ENCODE measurements at regions not wholly inside any gene's neighbourhood (a gene's known extent, or its start where the extent isn't known, plus 50 kb on each side); places are given as distances from the start of the nearest gene placed in this dataset.

DNA sequence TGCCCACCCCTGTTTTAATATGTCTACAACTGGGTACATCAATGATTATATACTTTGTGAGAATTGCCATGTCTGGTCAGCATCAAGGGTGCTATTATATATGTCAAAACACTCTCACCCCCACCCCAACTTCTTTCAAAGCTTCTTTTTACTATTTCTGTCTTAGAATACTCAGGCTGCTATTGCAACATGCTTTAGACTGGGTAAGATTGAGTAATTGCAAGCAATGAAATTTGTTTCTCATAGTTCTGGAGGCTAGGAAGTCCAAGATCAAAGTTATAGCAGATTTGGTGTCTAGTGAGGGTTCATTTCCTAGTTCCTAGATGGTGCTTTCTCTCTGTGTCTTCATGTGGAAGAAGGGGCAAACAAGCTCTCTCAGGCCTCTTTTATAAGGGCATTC is 100.5 kb upstream of the KCNK1 start:
- Histone ChIP-seq H3K4ac (ENCODE audit: low read length) (no peak overlapping the region), H2BK120ac (ENCODE audit: low read depth, low read length) (no peak overlapping the region), H3K4me3 (ENCODE audit: low read length in 2 of 2) (no peak overlapping the region)

DNA sequence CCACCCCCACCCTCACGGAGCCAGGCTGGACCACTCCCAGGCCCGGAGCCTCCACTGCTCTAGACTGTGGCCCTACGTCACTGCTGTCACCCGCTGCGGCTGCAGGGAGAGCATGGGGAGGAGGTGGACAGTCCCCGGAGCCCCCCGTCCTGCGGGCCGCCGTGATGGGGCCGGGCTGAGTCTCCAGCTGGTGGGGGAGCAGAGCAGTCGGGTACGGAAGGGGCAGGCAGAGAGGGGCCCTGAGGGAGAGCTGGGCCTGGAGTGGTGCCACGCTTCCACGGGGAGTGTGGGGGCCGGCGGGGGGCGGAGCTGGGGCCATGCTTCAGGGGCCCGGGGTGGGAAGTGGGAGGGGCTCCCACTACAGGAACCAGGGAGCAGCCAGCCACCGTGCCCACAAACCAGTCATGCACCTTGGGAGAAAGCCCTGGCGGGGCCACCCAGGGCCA is 98.9 kb upstream of the KCNK1 start:
- peak overlapping the region; percentile 48 for H2BK5ac ChIP-seq (ENCODE audit: low read length)
- H3K27ac ChIP-seq (replicated peaks; ENCODE audit: low read length) = no peak overlapping the region
- H2AK5ac ChIP-seq (ENCODE audit: low read depth, low read length) = peak overlapping the region; percentile 71
- no peak overlapping the region for H2BK120ac ChIP-seq (ENCODE audit: low read depth, low read length)
- H3K4me3 ChIP-seq (ENCODE audit: low read length in 2 of 2) = no peak overlapping the region
- no peak overlapping the region for H4K8ac ChIP-seq (ENCODE audit: low read depth, low read length)
- peak overlapping the region; percentile 67 for H3K18ac ChIP-seq (ENCODE audit: low read length)
- no peaks in the 10 kb centered on the region for H3K4me1 ChIP-seq (ENCODE audit: control insufficient read depth in 2 of 2, insufficient read depth in 1 of 2, low read depth in 1 of 2, low read length in 2 of 2)
- H2BK15ac ChIP-seq (ENCODE audit: low read length) = no peak overlapping the region
- H3K14ac ChIP-seq (ENCODE audit: low read length) = no peak overlapping the region
- H3K23ac ChIP-seq (ENCODE audit: low read depth, low read length, poor library complexity) = peak overlapping the region; percentile 16
- no peaks in the 10 kb centered on the region for H3K27me3 ChIP-seq (ENCODE audit: control insufficient read depth in 3 of 3, insufficient read depth in 3 of 3, low read depth in 1 of 3, low read length in 3 of 3)
- no peak overlapping the region for H3K4me2 ChIP-seq (ENCODE audit: insufficient read depth, low read length, poor library complexity, severe bottlenecking)
- no peak overlapping the region for H2BK12ac ChIP-seq (ENCODE audit: low read length)
- WGBS, 2 donors (ENCODE audit: extremely low coverage in 2 of 2, insufficient read length in 2 of 2, insufficient replicate concordance in 1 of 2) = no CpG with 5 or more reads among the region's 21 CpGs
- no peak overlapping the region for H2AFZ ChIP-seq (ENCODE audit: low read length)
- H4K91ac ChIP-seq (ENCODE audit: low read depth, low read length, poor library complexity) = no peak overlapping the region
- no peaks in the 10 kb centered on the region for H3K36me3 ChIP-seq (replicated peaks in 1 of 2; ENCODE audit: control insufficient read depth in 2 of 2, insufficient read depth in 2 of 2, low read length in 2 of 2)
- no peaks in the 10 kb centered on the region for H3K79me1 ChIP-seq (ENCODE audit: low read depth, low read length)
- peak overlapping the region; percentile 37 for H3K9ac ChIP-seq (ENCODE audit: low read depth, low read length, poor library complexity)
- no peak overlapping the region for H3K4ac ChIP-seq (ENCODE audit: low read length)
- DNase-seq (ENCODE audit: low spot score) = no peak
- peaks cover 0 to 2% of the 10 kb centered on the region in 2 donors for H3K9me3 ChIP-seq (replicated peaks in 1 of 2; ENCODE audit: control insufficient read depth in 2 of 2, insufficient read depth in 1 of 2, low read depth in 1 of 2, low read length in 2 of 2)

More for the DNA sequence above, 100.5 kb upstream of the KCNK1 start:
- H3K36me3 ChIP-seq (replicated peaks in 1 of 2; ENCODE audit: control insufficient read depth in 2 of 2, insufficient read depth in 2 of 2, low read length in 2 of 2) = no peaks in the 10 kb centered on the region
- H3K9ac ChIP-seq (ENCODE audit: low read depth, low read length, poor library complexity) = no peak overlapping the region
- no peak overlapping the region for H3K18ac ChIP-seq (ENCODE audit: low read length)
- no peak overlapping the region for H3K14ac ChIP-seq (ENCODE audit: low read length)
- H3K79me1 ChIP-seq (ENCODE audit: low read depth, low read length) = no peaks in the 10 kb centered on the region
- no peak overlapping the region for H3K4me2 ChIP-seq (ENCODE audit: insufficient read depth, low read length, poor library complexity, severe bottlenecking)
- no peak overlapping the region for H2AK5ac ChIP-seq (ENCODE audit: low read depth, low read length)
- no peak overlapping the region for H2BK12ac ChIP-seq (ENCODE audit: low read length)
- no peak overlapping the region for H3K27ac ChIP-seq (replicated peaks; ENCODE audit: low read length)
- H3K4me1 ChIP-seq (ENCODE audit: control insufficient read depth in 2 of 2, insufficient read depth in 1 of 2, low read depth in 1 of 2, low read length in 2 of 2) = peaks cover 0 to 3% of the 10 kb centered on the region in 2 donors
- no peak overlapping the region for H4K91ac ChIP-seq (ENCODE audit: low read depth, low read length, poor library complexity)
- no peak overlapping the region for H4K8ac ChIP-seq (ENCODE audit: low read depth, low read length)
- no peaks in the 10 kb centered on the region for H3K27me3 ChIP-seq (ENCODE audit: control insufficient read depth in 3 of 3, insufficient read depth in 3 of 3, low read depth in 1 of 3, low read length in 3 of 3)
- H3K23ac ChIP-seq (ENCODE audit: low read depth, low read length, poor library complexity) = no peak overlapping the region
- no peak overlapping the region for H2AFZ ChIP-seq (ENCODE audit: low read length)
- no peak overlapping the region for H2BK15ac ChIP-seq (ENCODE audit: low read length)
- H3K9me3 ChIP-seq (replicated peaks in 1 of 2; ENCODE audit: control insufficient read depth in 2 of 2, insufficient read depth in 1 of 2, low read depth in 1 of 2, low read length in 2 of 2) = no peaks in the 10 kb centered on the region
- no peak overlapping the region for H2BK5ac ChIP-seq (ENCODE audit: low read length)
- no peak for DNase-seq (ENCODE audit: low spot score)

- Histone ChIP-seq H2AFZ (ENCODE audit: low read length) (no peak overlapping the region), H2BK120ac (ENCODE audit: low read depth, low read length) (no peak overlapping the region), H3K36me3 (replicated peaks in 1 of 2; ENCODE audit: control insufficient read depth in 2 of 2, insufficient read depth in 2 of 2, low read length in 2 of 2) (no peaks in the 10 kb centered on the region), H3K4ac (ENCODE audit: low read length) (peak overlapping the region; percentile 25), H3K27ac (replicated peaks; ENCODE audit: low read length) (no peak overlapping the region), H3K9ac (ENCODE audit: low read depth, low read length, poor library complexity) (peak overlapping the region; percentile 74), H3K4me2 (ENCODE audit: insufficient read depth, low read length, poor library complexity, severe bottlenecking) (no peak overlapping the region), H3K79me1 (ENCODE audit: low read depth, low read length) (no peaks in the 10 kb centered on the region), H3K18ac (ENCODE audit: low read length) (peak overlapping the region; percentile 67), H2BK5ac (ENCODE audit: low read length) (no peak overlapping the region), H3K9me3 (replicated peaks in 1 of 2; ENCODE audit: control insufficient read depth in 2 of 2, insufficient read depth in 1 of 2, low read depth in 1 of 2, low read length in 2 of 2) (peaks cover 0 to 2% of the 10 kb centered on the region in 2 donors), H3K27me3 (ENCODE audit: control insufficient read depth in 3 of 3, insufficient read depth in 3 of 3, low read depth in 1 of 3, low read length in 3 of 3) (no peaks in the 10 kb centered on the region), H4K91ac (ENCODE audit: low read depth, low read length, poor library complexity) (no peak overlapping the region), H3K23ac (ENCODE audit: low read depth, low read length, poor library complexity) (no peak overlapping the region), H2BK12ac (ENCODE audit: low read length) (peak overlapping the region; percentile 78), H3K4me3 (ENCODE audit: low read length in 2 of 2) (peak overlapping the region in 1 of 2 donors; percentile 57), H2AK5ac (ENCODE audit: low read depth, low read length) (peak overlapping the region; percentile 77), H2BK15ac (ENCODE audit: low read length) (no peak overlapping the region), H4K8ac (ENCODE audit: low read depth, low read length) (no peak overlapping the region), H3K14ac (ENCODE audit: low read length) (peak overlapping the region; percentile 79), H3K4me1 (ENCODE audit: control insufficient read depth in 2 of 2, insufficient read depth in 1 of 2, low read depth in 1 of 2, low read length in 2 of 2) (peaks cover 0 to 1% of the 10 kb centered on the region in 2 donors)
- no peak for DNase-seq (ENCODE audit: low spot score)
- WGBS, 2 donors (ENCODE audit: extremely low coverage in 2 of 2, insufficient read length in 2 of 2, insufficient replicate concordance in 1 of 2) = no CpG with 5 or more reads among the region's 9 CpGs
These were observed 97.2 kb upstream of the KCNK1 start for GRCh38 chr1:233516732-233517131.

GRCh38 chr1:233518344-233518743 is 95.6 kb upstream of the KCNK1 start:
- Histone ChIP-seq H3K27me3 (ENCODE audit: control insufficient read depth in 3 of 3, insufficient read depth in 3 of 3, low read depth in 1 of 3, low read length in 3 of 3) (no peaks in the 10 kb centered on the region), H3K9ac (ENCODE audit: low read depth, low read length, poor library complexity) (no peak overlapping the region), H2BK5ac (ENCODE audit: low read length) (no peak overlapping the region), H3K36me3 (replicated peaks in 1 of 2; ENCODE audit: control insufficient read depth in 2 of 2, insufficient read depth in 2 of 2, low read length in 2 of 2) (no peaks in the 10 kb centered on the region), H2BK15ac (ENCODE audit: low read length) (no peak overlapping the region), H4K91ac (ENCODE audit: low read depth, low read length, poor library complexity) (no peak overlapping the region), H2AK5ac (ENCODE audit: low read depth, low read length) (no peak overlapping the region), H4K8ac (ENCODE audit: low read depth, low read length) (no peak overlapping the region), H3K4me1 (ENCODE audit: control insufficient read depth in 2 of 2, insufficient read depth in 1 of 2, low read depth in 1 of 2, low read length in 2 of 2) (peaks cover 3 to 4% of the 10 kb centered on the region in 2 donors), H3K79me1 (ENCODE audit: low read depth, low read length) (no peaks in the 10 kb centered on the region), H3K9me3 (replicated peaks in 1 of 2; ENCODE audit: control insufficient read depth in 2 of 2, insufficient read depth in 1 of 2, low read depth in 1 of 2, low read length in 2 of 2) (peaks cover 0 to 2% of the 10 kb centered on the region in 2 donors), H3K14ac (ENCODE audit: low read length) (no peak overlapping the region), H3K4ac (ENCODE audit: low read length) (no peak overlapping the region), H2BK120ac (ENCODE audit: low read depth, low read length) (no peak overlapping the region), H3K4me3 (ENCODE audit: low read length in 2 of 2) (no peak overlapping the region), H3K23ac (ENCODE audit: low read depth, low read length, poor library complexity) (no peak overlapping the region), H3K4me2 (ENCODE audit: insufficient read depth, low read length, poor library complexity, severe bottlenecking) (no peak overlapping the region), H2BK12ac (ENCODE audit: low read length) (no peak overlapping the region), H3K18ac (ENCODE audit: low read length) (no peak overlapping the region), H3K27ac (replicated peaks; ENCODE audit: low read length) (no peak overlapping the region), H2AFZ (ENCODE audit: low read length) (peak overlapping the region; percentile 46)
- WGBS, 2 donors (ENCODE audit: extremely low coverage in 2 of 2, insufficient read length in 2 of 2, insufficient replicate concordance in 1 of 2) = no CpG with 5 or more reads among the region's 3 CpGs
- peak; percentile 42 for DNase-seq (ENCODE audit: low spot score)

Measured in neuronal stem cell (in vitro differentiated cells).